Mesenteric fat pad (tissue), 1 donor: ENCODE measurements at regions not wholly inside any gene's neighbourhood (a gene's known extent, or its start where the extent isn't known, plus 50 kb on each side); places are given as distances from the start of the nearest gene placed in this dataset.
"Not testable (repeated sequence)": the region's sequence is repeated elsewhere in the genome, so short reads cannot be mapped to it uniquely, and the experiment has no call there.

ENCODE experiments used
- DNase-seq: peaks from one replicate; pipeline ENCODE4 v3.0.0-alpha.2; 2020; ENCODE audit warnings: low spot score
- donor health status: DM: yes; HTN: yes; CAD: no.

- not testable (repeated sequence) for DNase-seq
Observed at GRCh38 chrX:95973456-95974095, 711.1 kb upstream of the DIAPH2 start.

- DNase-seq: no peak
Observed at GRCh38 chrX:95974096-95974470, 710.6 kb upstream of the DIAPH2 start.

GRCh38 chrX:95974890-95975289 lies 709.8 kb upstream of the DIAPH2 start:
- DNase-seq: no peak

- no peak for DNase-seq
Observed at GRCh38 chrX:95995583-95995982, 689.1 kb upstream of the DIAPH2 start.

- DNase-seq: no peak
Observed at GRCh38 chrX:95996294-95996693, 688.3 kb upstream of the DIAPH2 start.

GRCh38 chrX:96002431-96002830 lies 682.2 kb upstream of the DIAPH2 start:
- no peak for DNase-seq

- no peak for DNase-seq
Observed at GRCh38 chrX:96004386-96004785, 680.3 kb upstream of the DIAPH2 start.

- DNase-seq: no peak
Observed at GRCh38 chrX:96006281-96006680, 678.4 kb upstream of the DIAPH2 start.

- DNase-seq: no peak
Observed at GRCh38 chrX:96027407-96027806, 657.2 kb upstream of the DIAPH2 start.

- no peak for DNase-seq
Observed at GRCh38 chrX:96052078-96052477, 632.6 kb upstream of the DIAPH2 start.

GRCh38 chrX:96081891-96082290 lies 602.8 kb upstream of the DIAPH2 start:
- DNase-seq: no peak

GRCh38 chrX:96094616-96095015 lies 590.0 kb upstream of the DIAPH2 start:
- no peak for DNase-seq

- no peak for DNase-seq
Observed at GRCh38 chrX:96098471-96098870, 586.2 kb upstream of the DIAPH2 start.

- DNase-seq: no peak
Observed at GRCh38 chrX:96102997-96103396, 581.6 kb upstream of the DIAPH2 start.

- DNase-seq: no peak
Observed at GRCh38 chrX:96112689-96113088, 572.0 kb upstream of the DIAPH2 start.

GRCh38 chrX:96126182-96126581 lies 558.5 kb upstream of the DIAPH2 start:
- no peak for DNase-seq

- not testable (repeated sequence) for DNase-seq
Observed at GRCh38 chrX:96128058-96128457, 556.6 kb upstream of the DIAPH2 start.

GRCh38 chrX:96140796-96141195 lies 543.8 kb upstream of the DIAPH2 start:
- no peak for DNase-seq

GRCh38 chrX:96147681-96148080 lies 537.0 kb upstream of the DIAPH2 start:
- DNase-seq: no peak

GRCh38 chrX:96170626-96171025 lies 514.0 kb upstream of the DIAPH2 start:
- no peak for DNase-seq

GRCh38 chrX:96176921-96177320 lies 507.7 kb upstream of the DIAPH2 start:
- DNase-seq: no peak

GRCh38 chrX:96181605-96182004 lies 503.0 kb upstream of the DIAPH2 start:
- DNase-seq: no peak

GRCh38 chrX:96182366-96182765 lies 502.3 kb upstream of the DIAPH2 start:
- DNase-seq: no peak

GRCh38 chrX:96183391-96183790 lies 501.3 kb upstream of the DIAPH2 start:
- no peak for DNase-seq
